ENCODE measurements at regions not wholly inside any gene's neighbourhood (a gene's known extent, or its start where the extent isn't known, plus 50 kb on each side); places are given as distances from the start of the nearest gene placed in this dataset.
"Not testable (repeated sequence)": the region's sequence is repeated elsewhere in the genome, so short reads cannot be mapped to it uniquely, and the experiment has no call there.

DNA sequence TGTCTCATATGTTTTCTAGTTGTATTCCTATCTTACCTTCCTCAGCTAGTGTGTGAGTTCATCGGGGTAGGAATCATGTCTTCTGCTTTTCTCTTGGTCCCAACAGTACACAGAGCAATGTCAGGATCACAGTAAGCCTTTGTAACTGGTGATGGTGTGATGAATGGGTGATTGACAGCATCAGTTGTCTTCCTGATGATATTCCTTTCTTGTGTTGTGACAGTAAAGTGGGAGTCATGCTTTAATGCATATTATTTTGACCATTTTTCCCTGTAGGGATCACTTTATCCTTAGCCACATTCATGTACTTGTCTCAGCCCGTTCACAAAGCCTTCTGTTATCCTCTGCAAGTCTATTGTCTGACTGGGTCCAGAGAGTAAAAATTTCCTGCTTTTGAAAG is 501.7 kb downstream of the UTRN start:
- H3K27me3 Mint-ChIP-seq (ENCODE audit: low read depth) = no peaks in the 10 kb centered on the region
- ATAC-seq (no peak), DNase-seq (ENCODE audit: low spot score) (no peak)
- TF ChIP-seq HMGA2 (CRISPR knock-in tag; IDR thresholded peaks at IDR 0.05) (0 out of 2 replicates have a peak, but pooled peaks have one; percentile 4), ZNF232 (CRISPR knock-in tag; IDR thresholded peaks at IDR 0.05) (no peak)
- TF ChIP-seq, protein P1, sequence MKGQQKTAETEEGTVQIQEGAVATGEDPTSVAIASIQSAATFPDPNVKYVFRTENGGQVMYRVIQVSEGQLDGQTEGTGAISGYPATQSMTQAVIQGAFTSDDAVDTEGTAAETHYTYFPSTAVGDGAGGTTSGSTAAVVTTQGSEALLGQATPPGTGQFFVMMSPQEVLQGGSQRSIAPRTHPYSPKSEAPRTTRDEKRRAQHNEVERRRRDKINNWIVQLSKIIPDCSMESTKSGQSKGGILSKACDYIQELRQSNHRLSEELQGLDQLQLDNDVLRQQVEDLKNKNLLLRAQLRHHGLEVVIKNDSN (CRISPR knock-in tag; IDR thresholded peaks at IDR 0.05) = no peak
- peak overlapping the region; percentile 4; the same call in 1 of the 2 replicates for H3K27ac Mint-ChIP-seq
- H3K4me1 Mint-ChIP-seq = no peaks in the 10 kb centered on the region
- no peaks in the 10 kb centered on the region for H3K9me3 Mint-ChIP-seq
- no peak overlapping the region for H3K4me3 Mint-ChIP-seq
- ChIA-PET POLR2A (no interaction called here), CTCF (no interaction called here)
- H3K36me3 Mint-ChIP-seq = peaks cover 3% of the 10 kb centered on the region; the same call in 1 of the 2 replicates

- DNase-seq (ENCODE audit: low spot score) = no peak
- no peak overlapping the region for H3K27ac Mint-ChIP-seq
- ChIA-PET CTCF (interaction anchor here (0.8 kb wide), 1 partner anchor 15 kb away, joined by 4 read pairs; no protein-coding TSS in a partner anchor), POLR2A (no interaction called here)
- no peaks in the 10 kb centered on the region for H3K4me1 Mint-ChIP-seq
- H3K4me3 Mint-ChIP-seq = no peak overlapping the region
- peaks cover 14% of the 10 kb centered on the region for H3K9me3 Mint-ChIP-seq
- TF ChIP-seq, protein P2, sequence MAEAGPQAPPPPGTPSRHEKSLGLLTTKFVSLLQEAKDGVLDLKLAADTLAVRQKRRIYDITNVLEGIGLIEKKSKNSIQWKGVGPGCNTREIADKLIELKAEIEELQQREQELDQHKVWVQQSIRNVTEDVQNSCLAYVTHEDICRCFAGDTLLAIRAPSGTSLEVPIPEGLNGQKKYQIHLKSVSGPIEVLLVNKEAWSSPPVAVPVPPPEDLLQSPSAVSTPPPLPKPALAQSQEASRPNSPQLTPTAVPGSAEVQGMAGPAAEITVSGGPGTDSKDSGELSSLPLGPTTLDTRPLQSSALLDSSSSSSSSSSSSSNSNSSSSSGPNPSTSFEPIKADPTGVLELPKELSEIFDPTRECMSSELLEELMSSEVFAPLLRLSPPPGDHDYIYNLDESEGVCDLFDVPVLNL (CRISPR knock-in tag; IDR thresholded peaks at IDR 0.05; ENCODE audit: borderline replicate concordance, low read depth) = no peak
- no peak for TF ChIP-seq CREB1 (CRISPR knock-in tag; IDR thresholded peaks at IDR 0.05)
- TF ChIP-seq PRRX2 (CRISPR knock-in tag; IDR thresholded peaks at IDR 0.05) = no peak
- TF ChIP-seq ZNF671 (CRISPR knock-in tag; IDR thresholded peaks at IDR 0.05) = no peak
- no peak for TF ChIP-seq HMGXB4 (CRISPR knock-in tag; IDR thresholded peaks at IDR 0.05)
- no peak for TF ChIP-seq NR3C1 (CRISPR knock-in tag; conservative IDR thresholded peaks at IDR 0.05; ENCODE audit: low read depth)
- TF ChIP-seq, protein P3, sequence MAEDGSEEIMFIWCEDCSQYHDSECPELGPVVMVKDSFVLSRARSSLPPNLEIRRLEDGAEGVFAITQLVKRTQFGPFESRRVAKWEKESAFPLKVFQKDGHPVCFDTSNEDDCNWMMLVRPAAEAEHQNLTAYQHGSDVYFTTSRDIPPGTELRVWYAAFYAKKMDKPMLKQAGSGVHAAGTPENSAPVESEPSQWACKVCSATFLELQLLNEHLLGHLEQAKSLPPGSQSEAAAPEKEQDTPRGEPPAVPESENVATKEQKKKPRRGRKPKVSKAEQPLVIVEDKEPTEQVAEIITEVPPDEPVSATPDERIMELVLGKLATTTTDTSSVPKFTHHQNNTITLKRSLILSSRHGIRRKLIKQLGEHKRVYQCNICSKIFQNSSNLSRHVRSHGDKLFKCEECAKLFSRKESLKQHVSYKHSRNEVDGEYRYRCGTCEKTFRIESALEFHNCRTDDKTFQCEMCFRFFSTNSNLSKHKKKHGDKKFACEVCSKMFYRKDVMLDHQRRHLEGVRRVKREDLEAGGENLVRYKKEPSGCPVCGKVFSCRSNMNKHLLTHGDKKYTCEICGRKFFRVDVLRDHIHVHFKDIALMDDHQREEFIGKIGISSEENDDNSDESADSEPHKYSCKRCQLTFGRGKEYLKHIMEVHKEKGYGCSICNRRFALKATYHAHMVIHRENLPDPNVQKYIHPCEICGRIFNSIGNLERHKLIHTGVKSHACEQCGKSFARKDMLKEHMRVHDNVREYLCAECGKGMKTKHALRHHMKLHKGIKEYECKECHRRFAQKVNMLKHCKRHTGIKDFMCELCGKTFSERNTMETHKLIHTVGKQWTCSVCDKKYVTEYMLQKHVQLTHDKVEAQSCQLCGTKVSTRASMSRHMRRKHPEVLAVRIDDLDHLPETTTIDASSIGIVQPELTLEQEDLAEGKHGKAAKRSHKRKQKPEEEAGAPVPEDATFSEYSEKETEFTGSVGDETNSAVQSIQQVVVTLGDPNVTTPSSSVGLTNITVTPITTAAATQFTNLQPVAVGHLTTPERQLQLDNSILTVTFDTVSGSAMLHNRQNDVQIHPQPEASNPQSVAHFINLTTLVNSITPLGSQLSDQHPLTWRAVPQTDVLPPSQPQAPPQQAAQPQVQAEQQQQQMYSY (CRISPR knock-in tag; IDR thresholded peaks at IDR 0.05) = no peak
- no peak for TF ChIP-seq TCF7 (CRISPR knock-in tag; IDR thresholded peaks at IDR 0.05; ENCODE audit: low read depth)
- TF ChIP-seq ZNF219 (CRISPR knock-in tag; IDR thresholded peaks at IDR 0.05; ENCODE audit: borderline replicate concordance) = no peak
- TF ChIP-seq JUN (CRISPR knock-in tag; IDR thresholded peaks at IDR 0.05) = no peak
- TF ChIP-seq NR1H2 (CRISPR knock-in tag; IDR thresholded peaks at IDR 0.05) = no peak
- TF ChIP-seq, protein P4, sequence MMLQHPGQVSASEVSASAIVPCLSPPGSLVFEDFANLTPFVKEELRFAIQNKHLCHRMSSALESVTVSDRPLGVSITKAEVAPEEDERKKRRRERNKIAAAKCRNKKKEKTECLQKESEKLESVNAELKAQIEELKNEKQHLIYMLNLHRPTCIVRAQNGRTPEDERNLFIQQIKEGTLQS (CRISPR knock-in tag; conservative IDR thresholded peaks at IDR 0.05) = no peak
- no peak for TF ChIP-seq ZNF396 (CRISPR knock-in tag; IDR thresholded peaks at IDR 0.05; ENCODE audit: borderline replicate concordance)
- no peak for TF ChIP-seq ZSCAN18 (CRISPR knock-in tag; IDR thresholded peaks at IDR 0.05)
- TF ChIP-seq CBFB (CRISPR knock-in tag; IDR thresholded peaks at IDR 0.05; ENCODE audit: low read depth) = no peak
- no peak for TF ChIP-seq ESRRA (CRISPR knock-in tag; IDR thresholded peaks at IDR 0.05; ENCODE audit: borderline replicate concordance)
- TF ChIP-seq ZBTB21 (CRISPR knock-in tag; IDR thresholded peaks at IDR 0.05; ENCODE audit: borderline replicate concordance) = no peak
- TF ChIP-seq AR (CRISPR knock-in tag; IDR thresholded peaks at IDR 0.05) = no peak
- ATAC-seq = no peak
- H3K36me3 Mint-ChIP-seq = peaks cover 43% of the 10 kb centered on the region
- no peaks in the 10 kb centered on the region for H3K27me3 Mint-ChIP-seq (ENCODE audit: low read depth)
These were observed 508.6 kb downstream of the UTRN start for GRCh38 chr6:144793744-144794143.

DNA sequence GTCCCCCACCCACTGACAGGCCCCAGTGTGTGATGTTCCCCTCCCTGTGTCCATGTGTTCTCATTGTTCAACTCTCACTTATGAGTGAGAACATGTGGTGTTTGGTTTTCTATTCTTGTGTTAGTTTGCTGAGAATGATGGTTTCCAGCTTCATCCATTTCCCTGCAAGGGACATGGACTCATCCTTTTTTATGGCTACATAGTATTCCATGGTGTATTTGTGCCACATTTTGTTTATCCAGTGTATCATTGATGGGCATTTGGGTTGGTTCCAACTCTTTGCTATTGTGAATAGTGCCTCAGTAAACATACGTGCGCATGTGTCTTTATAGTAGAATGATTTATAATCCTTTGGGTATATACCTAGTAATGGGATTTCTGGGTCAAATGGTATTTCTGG is 509.9 kb downstream of the UTRN start:
- POLR2A ChIA-PET, ATAC-seq: not testable (repeated sequence)
- peaks cover 14% of the 10 kb centered on the region for H3K9me3 Mint-ChIP-seq

More for the DNA sequence above, 509.9 kb downstream of the UTRN start:
- H3K4me3 Mint-ChIP-seq; DNase-seq (ENCODE audit: low spot score); H3K27ac Mint-ChIP-seq; H3K27me3 Mint-ChIP-seq (ENCODE audit: low read depth); H3K4me1 Mint-ChIP-seq; CTCF ChIA-PET: not testable (repeated sequence)
- H3K36me3 Mint-ChIP-seq = peaks cover 48% of the 10 kb centered on the region

All from WTC11 (cell line).